ENCODE measurements at regions not wholly inside any gene's neighbourhood (a gene's known extent, or its start where the extent isn't known, plus 50 kb on each side); places are given as distances from the start of the nearest gene placed in this dataset.

DNA sequence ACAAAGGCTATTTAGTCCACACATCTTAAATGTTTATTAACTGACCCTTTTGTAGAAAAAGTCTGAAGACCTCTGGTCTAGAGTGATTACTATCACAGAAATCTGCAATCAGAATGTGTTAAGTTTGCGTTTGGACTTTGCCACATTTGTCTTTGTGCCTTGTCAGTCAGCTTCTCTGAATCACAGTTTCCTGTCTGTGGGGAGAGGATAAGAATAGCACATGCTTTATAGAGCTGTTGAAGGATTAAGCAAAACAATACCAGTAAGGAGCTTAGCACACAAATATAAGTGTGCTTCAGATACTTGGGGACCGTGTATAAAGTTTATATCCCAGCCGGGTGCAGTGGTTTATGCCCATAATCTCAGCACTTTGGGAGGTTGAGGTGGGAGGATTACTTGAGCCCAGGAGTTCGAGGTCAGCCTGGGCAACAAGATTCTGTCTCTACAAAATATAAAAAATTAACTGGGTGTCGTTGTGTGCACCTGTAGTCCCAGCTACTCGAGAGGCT is 63.0 kb upstream of the BTG1 start:
- DNase-seq, result no peak
- Mint-ChIP-seq H3K4me1 (ENCODE audit: low read depth, unreplicated experiment) (no peaks in the 10 kb centered on the region), H3K4me3 (ENCODE audit: unreplicated experiment) (no peak overlapping the region), H3K27me3 (ENCODE audit: unreplicated experiment) (peaks cover 3% of the 10 kb centered on the region), H3K36me3 (ENCODE audit: unreplicated experiment) (peaks cover 9% of the 10 kb centered on the region), H3K9me3 (ENCODE audit: unreplicated experiment) (no peaks in the 10 kb centered on the region), H3K27ac (ENCODE audit: unreplicated experiment) (peak overlapping the region; percentile 46)
- TF ChIP-seq, protein P1, sequence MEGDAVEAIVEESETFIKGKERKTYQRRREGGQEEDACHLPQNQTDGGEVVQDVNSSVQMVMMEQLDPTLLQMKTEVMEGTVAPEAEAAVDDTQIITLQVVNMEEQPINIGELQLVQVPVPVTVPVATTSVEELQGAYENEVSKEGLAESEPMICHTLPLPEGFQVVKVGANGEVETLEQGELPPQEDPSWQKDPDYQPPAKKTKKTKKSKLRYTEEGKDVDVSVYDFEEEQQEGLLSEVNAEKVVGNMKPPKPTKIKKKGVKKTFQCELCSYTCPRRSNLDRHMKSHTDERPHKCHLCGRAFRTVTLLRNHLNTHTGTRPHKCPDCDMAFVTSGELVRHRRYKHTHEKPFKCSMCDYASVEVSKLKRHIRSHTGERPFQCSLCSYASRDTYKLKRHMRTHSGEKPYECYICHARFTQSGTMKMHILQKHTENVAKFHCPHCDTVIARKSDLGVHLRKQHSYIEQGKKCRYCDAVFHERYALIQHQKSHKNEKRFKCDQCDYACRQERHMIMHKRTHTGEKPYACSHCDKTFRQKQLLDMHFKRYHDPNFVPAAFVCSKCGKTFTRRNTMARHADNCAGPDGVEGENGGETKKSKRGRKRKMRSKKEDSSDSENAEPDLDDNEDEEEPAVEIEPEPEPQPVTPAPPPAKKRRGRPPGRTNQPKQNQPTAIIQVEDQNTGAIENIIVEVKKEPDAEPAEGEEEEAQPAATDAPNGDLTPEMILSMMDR (IDR thresholded peaks at IDR 0.05; ENCODE audit: partially characterized antibody, unreplicated experiment), result no peak

DNA sequence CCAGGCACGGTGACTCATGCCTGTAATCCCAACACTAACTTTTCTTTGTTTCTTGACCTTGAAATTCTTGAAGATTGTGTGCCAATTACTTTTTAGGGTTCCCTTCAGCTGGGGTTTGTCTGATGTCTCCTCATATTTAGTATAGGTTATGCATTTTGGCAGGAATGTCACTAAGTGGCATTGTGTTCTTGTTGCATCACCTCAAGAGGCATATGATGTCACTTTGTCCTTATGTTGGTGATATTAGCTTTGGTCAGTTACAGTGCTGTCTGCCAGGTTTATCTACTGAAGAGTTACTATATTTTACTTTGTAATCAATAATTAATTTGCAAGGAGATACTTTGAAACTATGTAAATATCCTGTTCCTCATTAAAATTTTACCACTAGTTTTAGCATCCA is 61.0 kb upstream of the BTG1 start:
- Mint-ChIP-seq H3K4me1 (ENCODE audit: low read depth, unreplicated experiment) (no peaks in the 10 kb centered on the region), H3K36me3 (ENCODE audit: unreplicated experiment) (peaks cover 5% of the 10 kb centered on the region), H3K27me3 (ENCODE audit: unreplicated experiment) (peaks cover 3% of the 10 kb centered on the region), H3K27ac (ENCODE audit: unreplicated experiment) (no peak overlapping the region), H3K4me3 (ENCODE audit: unreplicated experiment) (no peak overlapping the region), H3K9me3 (ENCODE audit: unreplicated experiment) (no peaks in the 10 kb centered on the region)
- no peak for DNase-seq
- TF ChIP-seq, protein P1 (IDR thresholded peaks at IDR 0.05; ENCODE audit: partially characterized antibody, unreplicated experiment), result no peak

DNA sequence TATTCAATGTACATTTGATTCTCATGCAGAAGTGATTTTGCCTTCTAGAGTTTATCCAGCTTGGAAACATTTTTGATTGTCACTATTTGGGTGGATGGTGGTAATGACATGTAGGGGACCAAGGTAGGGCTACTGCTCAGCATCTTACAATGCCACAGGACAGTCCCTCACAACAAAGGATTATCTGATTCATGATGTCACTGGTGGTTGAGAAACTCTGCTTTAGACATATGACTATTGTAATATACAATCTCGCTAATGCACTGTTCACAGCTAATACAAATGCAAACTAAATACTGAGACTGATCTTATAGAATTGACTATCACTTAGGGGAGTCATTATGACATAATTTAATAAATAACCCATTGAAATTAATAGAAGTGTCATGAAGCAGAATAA is 60.4 kb upstream of the BTG1 start:
- H3K9me3 Mint-ChIP-seq (ENCODE audit: unreplicated experiment), result no peaks in the 10 kb centered on the region
- no peak for DNase-seq
- peaks cover 3% of the 10 kb centered on the region for H3K27me3 Mint-ChIP-seq (ENCODE audit: unreplicated experiment)
- no peak overlapping the region for H3K4me3 Mint-ChIP-seq (ENCODE audit: unreplicated experiment)
- no peaks in the 10 kb centered on the region for H3K4me1 Mint-ChIP-seq (ENCODE audit: low read depth, unreplicated experiment)
- peaks cover 4% of the 10 kb centered on the region for H3K36me3 Mint-ChIP-seq (ENCODE audit: unreplicated experiment)
- TF ChIP-seq, protein P1 (IDR thresholded peaks at IDR 0.05; ENCODE audit: partially characterized antibody, unreplicated experiment), result no peak
- peak overlapping the region; percentile 13 for H3K27ac Mint-ChIP-seq (ENCODE audit: unreplicated experiment)

DNA sequence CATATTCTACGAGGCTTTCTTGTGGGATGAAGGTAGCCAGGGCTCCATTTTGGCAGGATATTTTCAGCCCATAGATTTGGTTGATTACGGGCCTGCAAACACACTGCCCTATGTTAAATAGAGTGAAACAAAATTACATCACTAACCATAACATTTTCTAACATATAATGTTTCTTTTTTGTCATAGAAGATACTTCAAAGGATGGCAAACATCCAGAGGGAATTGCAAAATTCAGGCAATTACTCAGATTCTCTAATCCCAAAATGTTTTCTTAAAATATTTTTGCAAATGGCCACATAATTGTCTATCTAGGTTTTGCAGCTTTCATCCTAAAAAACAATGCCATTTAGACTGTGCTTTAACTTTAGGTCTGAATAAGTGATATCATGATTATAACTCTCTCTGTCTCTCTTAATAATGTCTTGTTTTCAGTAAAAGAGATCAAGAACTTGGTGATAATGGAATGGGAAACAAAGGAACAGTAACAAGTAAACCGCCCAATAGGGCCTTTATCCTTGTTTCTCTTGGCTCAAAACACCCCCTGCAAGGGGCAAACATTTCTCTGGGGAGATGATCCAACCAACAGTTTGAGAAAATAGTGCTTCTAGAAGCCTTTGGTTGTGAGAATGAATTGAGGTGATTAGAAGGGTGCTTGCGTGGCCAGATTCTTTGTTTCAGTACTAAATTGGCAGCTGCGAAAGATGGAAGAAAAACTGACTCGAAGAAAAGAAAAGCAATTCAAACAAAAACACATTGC is 54.4 kb upstream of the BTG1 start:
- TF ChIP-seq, protein P1 (IDR thresholded peaks at IDR 0.05; ENCODE audit: partially characterized antibody, unreplicated experiment), result no peak
- H3K27me3 Mint-ChIP-seq (ENCODE audit: unreplicated experiment), result no peaks in the 10 kb centered on the region
- no peak overlapping the region for H3K4me3 Mint-ChIP-seq (ENCODE audit: unreplicated experiment)
- H3K9me3 Mint-ChIP-seq (ENCODE audit: unreplicated experiment), result no peaks in the 10 kb centered on the region
- peaks cover 5% of the 10 kb centered on the region for H3K36me3 Mint-ChIP-seq (ENCODE audit: unreplicated experiment)
- no peak overlapping the region for H3K27ac Mint-ChIP-seq (ENCODE audit: unreplicated experiment)
- no peak for DNase-seq
- H3K4me1 Mint-ChIP-seq (ENCODE audit: low read depth, unreplicated experiment), result no peaks in the 10 kb centered on the region

- no peak overlapping the region for H3K4me3 Mint-ChIP-seq (ENCODE audit: unreplicated experiment)
- no peak overlapping the region for H3K27ac Mint-ChIP-seq (ENCODE audit: unreplicated experiment)
- no peaks in the 10 kb centered on the region for H3K9me3 Mint-ChIP-seq (ENCODE audit: unreplicated experiment)
- no peak for DNase-seq
- H3K36me3 Mint-ChIP-seq (ENCODE audit: unreplicated experiment), result peaks cover 5% of the 10 kb centered on the region
- H3K4me1 Mint-ChIP-seq (ENCODE audit: low read depth, unreplicated experiment), result peaks cover 3% of the 10 kb centered on the region
- H3K27me3 Mint-ChIP-seq (ENCODE audit: unreplicated experiment), result no peaks in the 10 kb centered on the region
- TF ChIP-seq, protein P1 (IDR thresholded peaks at IDR 0.05; ENCODE audit: partially characterized antibody, unreplicated experiment), result no peak
Measured at GRCh38 chr12:92197815-92198214, 52.2 kb upstream of the BTG1 start.
